HG03432 (cell line): ENCODE measurements at regions not wholly inside any gene's neighbourhood (a gene's known extent, or its start where the extent isn't known, plus 50 kb on each side); places are given as distances from the start of the nearest gene placed in this dataset.

Experiments
- ATAC-seq: cut with Tn5 transposase; IDR thresholded peaks from one replicate; pipeline ENCODE4 v1.9.1; 2021; ENCODE audit warnings: mild to moderate bottlenecking, moderate library complexity; ENCODE audit not compliant: unreplicated experiment

GRCh38 chr3:135779590-135780235 lies 185.8 kb upstream of the PPP2R3A start:
- ATAC-seq, result no peak

GRCh38 chr3:135781026-135781815 lies 184.3 kb upstream of the PPP2R3A start:
- no peak for ATAC-seq

- ATAC-seq, result peak; percentile 74
Observed at GRCh38 chr3:135784557-135784956, 181.0 kb upstream of the PPP2R3A start.

GRCh38 chr3:135788146-135788545 lies 177.4 kb upstream of the PPP2R3A start:
- ATAC-seq, result no peak

- ATAC-seq, result no peak
Observed at GRCh38 chr3:135788978-135789377, 176.6 kb upstream of the PPP2R3A start.

- ATAC-seq, result no peak
Observed at GRCh38 chr3:135792174-135792573, 173.4 kb upstream of the PPP2R3A start.

- no peak for ATAC-seq
Observed at GRCh38 chr3:135792858-135793475, 172.6 kb upstream of the PPP2R3A start.

GRCh38 chr3:135800071-135800549 lies 165.4 kb upstream of the PPP2R3A start:
- no peak for ATAC-seq

- ATAC-seq, result no peak
Observed at GRCh38 chr3:135801018-135801417, 164.5 kb upstream of the PPP2R3A start.

- no peak for ATAC-seq
Observed at GRCh38 chr3:135802171-135802570, 163.4 kb upstream of the PPP2R3A start.

GRCh38 chr3:135803028-135803692 lies 162.4 kb upstream of the PPP2R3A start:
- no peak for ATAC-seq

- ATAC-seq, result no peak
Observed at GRCh38 chr3:135805752-135806151, 159.8 kb upstream of the PPP2R3A start.

GRCh38 chr3:135806317-135806716 lies 159.2 kb upstream of the PPP2R3A start:
- ATAC-seq, result no peak

GRCh38 chr3:135807879-135808278 lies 157.6 kb upstream of the PPP2R3A start:
- no peak for ATAC-seq

- ATAC-seq, result no peak
Observed at GRCh38 chr3:135809021-135809634, 156.4 kb upstream of the PPP2R3A start.

GRCh38 chr3:135811651-135812050 lies 153.9 kb upstream of the PPP2R3A start:
- ATAC-seq, result no peak

GRCh38 chr3:135812057-135812456 lies 153.5 kb upstream of the PPP2R3A start:
- ATAC-seq, result no peak

- no peak for ATAC-seq
Observed at GRCh38 chr3:135834465-135834864, 131.1 kb upstream of the PPP2R3A start.

- ATAC-seq, result no peak
Observed at GRCh38 chr3:135837977-135838631, 127.4 kb upstream of the PPP2R3A start.

GRCh38 chr3:135840436-135840835 lies 125.1 kb upstream of the PPP2R3A start:
- no peak for ATAC-seq
